Vagina (tissue), 2 donors: ENCODE measurements at regions not wholly inside any gene's neighbourhood (a gene's known extent, or its start where the extent isn't known, plus 50 kb on each side); places are given as distances from the start of the nearest gene placed in this dataset.

ENCODE experiments used
- CTCF ChIP-seq, 3 experiments: fragments of 450-650 bp in 2 of 3; fragments of 200-600 bp in 1 of 3; sonication (generic) in 1 of 3; IDR thresholded peaks; one replicate each; pipeline ENCODE4 v1.5.1; 2017 to 2019; ENCODE audit warnings: antibody characterized with exemption in 3 of 3, mild to moderate bottlenecking in 2 of 3, moderate library complexity in 2 of 3
- POLR2AphosphoS5 ChIP-seq, 2 donors: sonication (generic); formaldehyde crosslinking; IDR thresholded peaks; one replicate each; pipeline ENCODE4 v1.9.0; 2017; ENCODE audit warnings: antibody characterized with exemption in 2 of 2, mild to moderate bottlenecking in 2 of 2, low read depth in 1 of 2; ENCODE audit not compliant: insufficient read depth in 1 of 2

- TF ChIP-seq CTCF (IDR thresholded peaks at IDR 0.05) (no peak), POLR2AphosphoS5 (IDR thresholded peaks at IDR 0.05; ENCODE audit: insufficient read depth in 1 of 2, low read depth in 1 of 2) (no peak)
Observed at GRCh38 chr6:15924893-15925292, 204.0 kb upstream of the MYLIP start.
